ENCODE measurements at regions not wholly inside any gene's neighbourhood (a gene's known extent, or its start where the extent isn't known, plus 50 kb on each side); places are given as distances from the start of the nearest gene placed in this dataset.

- H3K4me1 ChIP-seq: no peaks in the 10 kb centered on the region
- no peak overlapping the region for H3K27ac ChIP-seq
- 96% methylated on average over 8 of the region's 8 CpGs for WGBS
These were observed 231.5 kb downstream of the LPIN1 start for GRCh38 chr2:11977766-11978524.

GRCh38 chr2:11980809-11981208 lies 234.4 kb downstream of the LPIN1 start:
- WGBS: 90% methylated on average over 9 of the region's 9 CpGs
- H3K4me1 ChIP-seq: no peaks in the 10 kb centered on the region

More at GRCh38 chr2:11977766-11978524, 231.5 kb downstream of the LPIN1 start:
- H3K27me3 ChIP-seq: no peaks in the 10 kb centered on the region
- no peak overlapping the region for H3K4me3 ChIP-seq
- peaks cover 4% of the 10 kb centered on the region for H3K9me3 ChIP-seq
- no peak for TF ChIP-seq POLR2A (IDR thresholded peaks at IDR 0.05)
- no peak for TF ChIP-seq CTCF (IDR thresholded peaks at IDR 0.05)
- TF ChIP-seq EP300 (IDR thresholded peaks at IDR 0.05): no peak
- H3K36me3 ChIP-seq: no peaks in the 10 kb centered on the region
- no peak for DNase-seq (ENCODE audit: low spot score in 2 of 2)

GRCh38 chr2:11983401-11983800 lies 237.0 kb downstream of the LPIN1 start:
- TF ChIP-seq EP300 (IDR thresholded peaks at IDR 0.05): no peak
- TF ChIP-seq POLR2AphosphoS5 (IDR thresholded peaks at IDR 0.05): no peak
- no peak for TF ChIP-seq POLR2A (IDR thresholded peaks at IDR 0.05)
- no peak for TF ChIP-seq CTCF (IDR thresholded peaks at IDR 0.05)
- no peaks in the 10 kb centered on the region for H3K4me1 ChIP-seq
- 87% methylated on average over 4 of the region's 4 CpGs for WGBS
- DNase-seq (ENCODE audit: low spot score in 2 of 2): no peak
- no peaks in the 10 kb centered on the region for H3K9me3 ChIP-seq
- H3K4me3 ChIP-seq: no peak overlapping the region
- H3K27ac ChIP-seq: no peak overlapping the region
- H3K36me3 ChIP-seq: no peaks in the 10 kb centered on the region
- H3K27me3 ChIP-seq: peaks cover 10% of the 10 kb centered on the region

More at GRCh38 chr2:11980809-11981208, 234.4 kb downstream of the LPIN1 start:
- no peak for DNase-seq (ENCODE audit: low spot score in 2 of 2)
- Histone ChIP-seq H3K27ac (no peak overlapping the region), H3K27me3 (peaks cover 10% of the 10 kb centered on the region), H3K36me3 (no peaks in the 10 kb centered on the region), H3K9me3 (no peaks in the 10 kb centered on the region), H3K4me3 (no peak overlapping the region)
- TF ChIP-seq CTCF (IDR thresholded peaks at IDR 0.05): no peak
- TF ChIP-seq POLR2A (IDR thresholded peaks at IDR 0.05): no peak
- no peak for TF ChIP-seq POLR2AphosphoS5 (IDR thresholded peaks at IDR 0.05)
- TF ChIP-seq EP300 (IDR thresholded peaks at IDR 0.05): no peak

- H3K4me3 ChIP-seq: no peak overlapping the region
- H3K27ac ChIP-seq: no peak overlapping the region
- DNase-seq (ENCODE audit: low spot score in 2 of 2): no peak
- no peaks in the 10 kb centered on the region for H3K9me3 ChIP-seq
- TF ChIP-seq EP300 (IDR thresholded peaks at IDR 0.05): no peak
- no peak for TF ChIP-seq POLR2AphosphoS5 (IDR thresholded peaks at IDR 0.05)
- H3K27me3 ChIP-seq: peaks cover 10% of the 10 kb centered on the region
- no peaks in the 10 kb centered on the region for H3K36me3 ChIP-seq
- no peaks in the 10 kb centered on the region for H3K4me1 ChIP-seq
- 86% methylated on average over 9 of the region's 9 CpGs for WGBS
These were observed 237.4 kb downstream of the LPIN1 start for GRCh38 chr2:11983870-11984269.

- DNase-seq (ENCODE audit: low spot score in 2 of 2): no peak
- 83% methylated on average over 12 of the region's 18 CpGs for WGBS
- TF ChIP-seq POLR2AphosphoS5 (IDR thresholded peaks at IDR 0.05): no peak
- no peak for TF ChIP-seq CTCF (IDR thresholded peaks at IDR 0.05)
- TF ChIP-seq EP300 (IDR thresholded peaks at IDR 0.05): no peak
- TF ChIP-seq POLR2A (IDR thresholded peaks at IDR 0.05): no peak
- Histone ChIP-seq H3K27me3 (peaks cover 10% of the 10 kb centered on the region), H3K9me3 (no peaks in the 10 kb centered on the region), H3K27ac (no peak overlapping the region), H3K4me3 (no peak overlapping the region), H3K4me1 (no peaks in the 10 kb centered on the region), H3K36me3 (no peaks in the 10 kb centered on the region)
These were observed 238.1 kb downstream of the LPIN1 start for GRCh38 chr2:11984316-11985158.

Measured in suprapubic skin (tissue), 4 donors.